ENCODE measurements at regions not wholly inside any gene's neighbourhood (a gene's known extent, or its start where the extent isn't known, plus 50 kb on each side); places are given as distances from the start of the nearest gene placed in this dataset.

GRCh38 chr4:12421364-12421763 is 992.7 kb upstream of the HS3ST1 start:
- Histone ChIP-seq H3K4me1 (ENCODE audit: insufficient read depth, low read length, poor library complexity, severe bottlenecking) (no peaks in the 10 kb centered on the region), H3K27me3 (replicated peaks; ENCODE audit: insufficient read depth, low read depth, low read length, poor library complexity) (no peaks in the 10 kb centered on the region), H3K27ac (ENCODE audit: low read depth, low read length, poor library complexity, severe bottlenecking) (no peak overlapping the region), H3K9me3 (ENCODE audit: low read depth, low read length, poor library complexity, severe bottlenecking) (peaks cover 15% of the 10 kb centered on the region), H3K4me3 (ENCODE audit: low read depth, low read length, poor library complexity, severe bottlenecking) (no peak overlapping the region), H3K36me3 (ENCODE audit: insufficient read depth, low read length, poor library complexity, severe bottlenecking) (no peaks in the 10 kb centered on the region)
- ChIA-PET POLR2A (ENCODE audit: low non-redundant PET) (no interaction called here), CTCF (no interaction called here)
- intact Hi-C loops (cut with micrococcal nuclease; ENCODE audit: unreplicated experiment), result no loop called here
- no peak for DNase-seq (ENCODE audit: low spot score)
- TF ChIP-seq CTCF (conservative IDR thresholded peaks at IDR 0.05; ENCODE audit: low read depth, low read length) (no peak), EZH2 (IDR thresholded peaks at IDR 0.05; ENCODE audit: borderline replicate concordance, low read depth, low read length, poor library complexity, severe bottlenecking) (no peak)
- no TSS peak for BruUV-seq (replicated peaks)

GRCh38 chr4:12416755-12417154 is 988.1 kb upstream of the HS3ST1 start:
- H3K27ac ChIP-seq (ENCODE audit: low read depth, low read length, poor library complexity, severe bottlenecking), result no peak overlapping the region
- ChIA-PET POLR2A (ENCODE audit: low non-redundant PET) (no interaction called here), CTCF (no interaction called here)
- no peak for TF ChIP-seq EZH2 (IDR thresholded peaks at IDR 0.05; ENCODE audit: borderline replicate concordance, low read depth, low read length, poor library complexity, severe bottlenecking)
- TF ChIP-seq CTCF (conservative IDR thresholded peaks at IDR 0.05; ENCODE audit: low read depth, low read length), result no peak
- BruUV-seq (replicated peaks), result no TSS peak
- H3K9me3 ChIP-seq (ENCODE audit: low read depth, low read length, poor library complexity, severe bottlenecking), result peaks cover 16% of the 10 kb centered on the region
- no peak overlapping the region for H3K4me3 ChIP-seq (ENCODE audit: low read depth, low read length, poor library complexity, severe bottlenecking)
- H3K4me1 ChIP-seq (ENCODE audit: insufficient read depth, low read length, poor library complexity, severe bottlenecking), result no peaks in the 10 kb centered on the region
- no peaks in the 10 kb centered on the region for H3K27me3 ChIP-seq (replicated peaks; ENCODE audit: insufficient read depth, low read depth, low read length, poor library complexity)
- H3K36me3 ChIP-seq (ENCODE audit: insufficient read depth, low read length, poor library complexity, severe bottlenecking), result no peaks in the 10 kb centered on the region
- intact Hi-C loops (cut with micrococcal nuclease; ENCODE audit: unreplicated experiment), result no loop called here
- no peak for DNase-seq (ENCODE audit: low spot score)

- BruUV-seq (replicated peaks), result no TSS peak
- no peak for TF ChIP-seq CTCF (conservative IDR thresholded peaks at IDR 0.05; ENCODE audit: low read depth, low read length)
- no peak for TF ChIP-seq EZH2 (IDR thresholded peaks at IDR 0.05; ENCODE audit: borderline replicate concordance, low read depth, low read length, poor library complexity, severe bottlenecking)
- Histone ChIP-seq H3K4me3 (ENCODE audit: low read depth, low read length, poor library complexity, severe bottlenecking) (no peak overlapping the region), H3K36me3 (ENCODE audit: insufficient read depth, low read length, poor library complexity, severe bottlenecking) (no peaks in the 10 kb centered on the region), H3K9me3 (ENCODE audit: low read depth, low read length, poor library complexity, severe bottlenecking) (peaks cover 24% of the 10 kb centered on the region), H3K27me3 (replicated peaks; ENCODE audit: insufficient read depth, low read depth, low read length, poor library complexity) (no peaks in the 10 kb centered on the region), H3K4me1 (ENCODE audit: insufficient read depth, low read length, poor library complexity, severe bottlenecking) (no peaks in the 10 kb centered on the region), H3K27ac (ENCODE audit: low read depth, low read length, poor library complexity, severe bottlenecking) (no peak overlapping the region)
- intact Hi-C loops (cut with micrococcal nuclease; ENCODE audit: unreplicated experiment), result no loop called here
- POLR2A ChIA-PET (ENCODE audit: low non-redundant PET), result no interaction called here
- CTCF ChIA-PET, result no interaction called here
- DNase-seq (ENCODE audit: low spot score), result no peak
These were observed 985.6 kb upstream of the HS3ST1 start for GRCh38 chr4:12414181-12414812.

Data from A673 (cell line).